ENCODE measurements at regions not wholly inside any gene's neighbourhood (a gene's known extent, or its start where the extent isn't known, plus 50 kb on each side); places are given as distances from the start of the nearest gene placed in this dataset.

- H3K4me2 ChIP-seq (ENCODE audit: low read depth, low read length), result no peak overlapping the region
- intact Hi-C loops (cut with micrococcal nuclease) (no loop called here), in situ Hi-C loops (cut with MboI; ENCODE audit: low sequenced_read_pairs) (no loop called here), dilution Hi-C loops (cut with HindIII; ENCODE audit: low sequenced_read_pairs, unreplicated experiment) (no loop called here)
- CTCF ChIA-PET, result interaction anchor here (0.5 kb wide), 1 partner anchor 132 kb away, joined by 4 read pairs; no protein-coding TSS in a partner anchor
- H4K20me1 ChIP-seq (ENCODE audit: insufficient read depth, low read length), result no peaks in the 10 kb centered on the region
- no peak for DNase-seq
- H2AK5ac ChIP-seq (ENCODE audit: low read depth, low read length), result no peak overlapping the region
- H2AFZ ChIP-seq (replicated peaks; ENCODE audit: low read length, poor library complexity), result no peak overlapping the region
- no peak overlapping the region for H3K14ac ChIP-seq (replicated peaks; ENCODE audit: low read depth, low read length)
- TF ChIP-seq MAFK (IDR thresholded peaks at IDR 0.05; ENCODE audit: low read depth, low read length), result no peak
- TF ChIP-seq SMC3 (IDR thresholded peaks at IDR 0.05; ENCODE audit: low read depth, low read length), result no peak
- TF ChIP-seq RFX5 (IDR thresholded peaks at IDR 0.05; ENCODE audit: low read depth, low read length), result no peak
- TF ChIP-seq CEBPB (IDR thresholded peaks at IDR 0.05; ENCODE audit: low read depth, low read length), result no peak
- TF ChIP-seq, protein P1, sequence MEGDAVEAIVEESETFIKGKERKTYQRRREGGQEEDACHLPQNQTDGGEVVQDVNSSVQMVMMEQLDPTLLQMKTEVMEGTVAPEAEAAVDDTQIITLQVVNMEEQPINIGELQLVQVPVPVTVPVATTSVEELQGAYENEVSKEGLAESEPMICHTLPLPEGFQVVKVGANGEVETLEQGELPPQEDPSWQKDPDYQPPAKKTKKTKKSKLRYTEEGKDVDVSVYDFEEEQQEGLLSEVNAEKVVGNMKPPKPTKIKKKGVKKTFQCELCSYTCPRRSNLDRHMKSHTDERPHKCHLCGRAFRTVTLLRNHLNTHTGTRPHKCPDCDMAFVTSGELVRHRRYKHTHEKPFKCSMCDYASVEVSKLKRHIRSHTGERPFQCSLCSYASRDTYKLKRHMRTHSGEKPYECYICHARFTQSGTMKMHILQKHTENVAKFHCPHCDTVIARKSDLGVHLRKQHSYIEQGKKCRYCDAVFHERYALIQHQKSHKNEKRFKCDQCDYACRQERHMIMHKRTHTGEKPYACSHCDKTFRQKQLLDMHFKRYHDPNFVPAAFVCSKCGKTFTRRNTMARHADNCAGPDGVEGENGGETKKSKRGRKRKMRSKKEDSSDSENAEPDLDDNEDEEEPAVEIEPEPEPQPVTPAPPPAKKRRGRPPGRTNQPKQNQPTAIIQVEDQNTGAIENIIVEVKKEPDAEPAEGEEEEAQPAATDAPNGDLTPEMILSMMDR (conservative IDR thresholded peaks at IDR 0.05; ENCODE audit: low read depth, low read length), result no peak
- no peak for TF ChIP-seq RCOR1 (IDR thresholded peaks at IDR 0.05; ENCODE audit: insufficient replicate concordance, low read length)
- TF ChIP-seq CHD1 (IDR thresholded peaks at IDR 0.05; ENCODE audit: low read depth, low read length), result no peak
- TF ChIP-seq POLR2A (IDR thresholded peaks at IDR 0.05; ENCODE audit: low read depth, low read length), result no peak
- TF ChIP-seq MAZ (IDR thresholded peaks at IDR 0.05; ENCODE audit: borderline replicate concordance, low read depth, low read length), result no peak
- no peak for TF ChIP-seq RAD21 (IDR thresholded peaks at IDR 0.05; ENCODE audit: low read length)
- TF ChIP-seq NFE2L2 (IDR thresholded peaks at IDR 0.05; ENCODE audit: low read depth, low read length), result no peak
- no peak for TF ChIP-seq MXI1 (IDR thresholded peaks at IDR 0.05; ENCODE audit: borderline replicate concordance, low read depth, low read length)
- TF ChIP-seq, protein P2, sequence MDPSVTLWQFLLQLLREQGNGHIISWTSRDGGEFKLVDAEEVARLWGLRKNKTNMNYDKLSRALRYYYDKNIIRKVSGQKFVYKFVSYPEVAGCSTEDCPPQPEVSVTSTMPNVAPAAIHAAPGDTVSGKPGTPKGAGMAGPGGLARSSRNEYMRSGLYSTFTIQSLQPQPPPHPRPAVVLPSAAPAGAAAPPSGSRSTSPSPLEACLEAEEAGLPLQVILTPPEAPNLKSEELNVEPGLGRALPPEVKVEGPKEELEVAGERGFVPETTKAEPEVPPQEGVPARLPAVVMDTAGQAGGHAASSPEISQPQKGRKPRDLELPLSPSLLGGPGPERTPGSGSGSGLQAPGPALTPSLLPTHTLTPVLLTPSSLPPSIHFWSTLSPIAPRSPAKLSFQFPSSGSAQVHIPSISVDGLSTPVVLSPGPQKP (IDR thresholded peaks at IDR 0.05; ENCODE audit: borderline replicate concordance, low read depth, low read length), result no peak
- no peak for TF ChIP-seq FOS (IDR thresholded peaks at IDR 0.05; ENCODE audit: low read depth, low read length)
- no peak for TF ChIP-seq BHLHE40 (IDR thresholded peaks at IDR 0.05; ENCODE audit: low read depth, low read length)
- H3K27ac ChIP-seq (ENCODE audit: insufficient read depth, low read length), result no peak overlapping the region
- H2BK120ac ChIP-seq (ENCODE audit: low read depth, low read length), result no peak overlapping the region
- H4K5ac ChIP-seq (ENCODE audit: low read depth, low read length), result no peak overlapping the region
- no peak overlapping the region for H3K4me3 ChIP-seq (ENCODE audit: insufficient read depth, low read depth, low read length)
- H4K8ac ChIP-seq (ENCODE audit: low read depth in 2 of 2, low read length in 2 of 2), result no peak overlapping the region
- H3K27me3 ChIP-seq (ENCODE audit: control insufficient read depth, insufficient read depth, low read length), result no peaks in the 10 kb centered on the region
- POLR2A ChIA-PET (ENCODE audit: unreplicated experiment), result no interaction called here
- H2BK15ac ChIP-seq (ENCODE audit: low read depth, low read length), result no peak overlapping the region
- H2BK20ac ChIP-seq (ENCODE audit: low read depth, low read length), result no peak overlapping the region
- no peak overlapping the region for H4K91ac ChIP-seq (ENCODE audit: insufficient read depth, low read depth, low read length)
- no peaks in the 10 kb centered on the region for H3K4me1 ChIP-seq (ENCODE audit: control insufficient read depth, insufficient read depth, low read length)
- no peak overlapping the region for H3K56ac ChIP-seq (ENCODE audit: extremely low read depth, insufficient read depth, low read length)
- H3K4ac ChIP-seq (ENCODE audit: low read depth, low read length), result no peak overlapping the region
- no peak overlapping the region for H3K23ac ChIP-seq (ENCODE audit: low read depth, low read length)
- no TSS peak for BruUV-seq (replicated peaks)
- no peaks in the 10 kb centered on the region for H3K79me1 ChIP-seq (ENCODE audit: low read depth in 1 of 2, low read length in 2 of 2)
- WGBS, 2 experiments (ENCODE audit: extremely low coverage in 2 of 2, insufficient read length in 1 of 2), result 13% methylated on average over 1 of the region's 4 CpGs; no CpG with 5 or more reads in 1 of the 2 experiments
- no peaks in the 10 kb centered on the region for H3K9me1 ChIP-seq (ENCODE audit: insufficient read depth, low read length)
- H3K9me3 ChIP-seq (ENCODE audit: control insufficient read depth, insufficient read depth, low read length), result peaks cover 12% of the 10 kb centered on the region
- no peak for ATAC-seq (ENCODE audit: low read depth)
- no peak overlapping the region for H3K18ac ChIP-seq (ENCODE audit: low read depth, low read length)
- no peak overlapping the region for H3K9ac ChIP-seq (ENCODE audit: low read depth, low read length)
- H2AK9ac ChIP-seq (replicated peaks; ENCODE audit: low read depth, low read length, poor library complexity), result no peak overlapping the region
- no peaks in the 10 kb centered on the region for H3K36me3 ChIP-seq (ENCODE audit: control insufficient read depth, insufficient read depth, low read length)
- H2BK5ac ChIP-seq (ENCODE audit: low read depth, low read length, poor library complexity, severe bottlenecking), result no peak overlapping the region
Observed at GRCh38 chr3:7800006-7800780, 701.4 kb upstream of the LMCD1 start.

Measured in IMR-90 (cell line).